GM19438 (cell line): ENCODE measurements at regions not wholly inside any gene's neighbourhood (a gene's known extent, or its start where the extent isn't known, plus 50 kb on each side); places are given as distances from the start of the nearest gene placed in this dataset.

ENCODE experiments used
- ATAC-seq: cut with Tn5 transposase; IDR thresholded peaks from one replicate; pipeline ENCODE4 v1.9.1; 2021; ENCODE audit warnings: low read depth; ENCODE audit not compliant: unreplicated experiment

- no peak for ATAC-seq
Measured at GRCh38 chr13:40503011-40503410, 163.4 kb downstream of the FOXO1 start.

GRCh38 chr13:40503966-40504591 is 162.4 kb downstream of the FOXO1 start:
- ATAC-seq, result no peak

GRCh38 chr13:40504641-40505040 is 161.8 kb downstream of the FOXO1 start:
- ATAC-seq, result no peak

- ATAC-seq, result no peak
Measured at GRCh38 chr13:40505196-40505595, 161.2 kb downstream of the FOXO1 start.
